Breast epithelium (tissue), 4 donors: ENCODE measurements at regions not wholly inside any gene's neighbourhood (a gene's known extent, or its start where the extent isn't known, plus 50 kb on each side); places are given as distances from the start of the nearest gene placed in this dataset.

ENCODE experiments used
- DNase-seq, 2 donors: peaks; one replicate each; pipeline ENCODE4 v3.0.0-alpha.2; 2019; ENCODE audit warnings: low spot score in 2 of 2
- H3K27ac ChIP-seq, 2 donors: fragments of 200-600 bp; sonication (generic) in 1 of 2; one replicate each; pipeline ENCODE4 v1.5.1; 2016 to 2019; ENCODE audit warnings: mild to moderate bottlenecking in 1 of 2
- H3K27me3 ChIP-seq, 2 donors: fragments of 200-600 bp; sonication (generic) in 1 of 2; one replicate each; pipeline versions ENCODE4 v1.5.1 to v1.6.0; 2017 to 2019; ENCODE audit warnings: control low read depth in 1 of 2, mild to moderate bottlenecking in 1 of 2
- H3K36me3 ChIP-seq: fragments of 200-600 bp; one replicate; pipeline ENCODE4 v1.5.1; 2019
- H3K4me1 ChIP-seq, 2 donors: fragments of 200-600 bp; sonication (generic); one replicate each; pipeline ENCODE4 v1.5.1; 2016 to 2019; ENCODE audit warnings: control low read depth in 1 of 2
- H3K4me3 ChIP-seq, 3 donors: fragments of 200-600 bp; sonication (generic); 1 replicate in 2 of 3; 2 replicates in 1 of 3; pipeline ENCODE4 v1.5.1; 2016 to 2019; ENCODE audit warnings: mild to moderate bottlenecking in 3 of 3, moderate library complexity in 2 of 3
- H3K9me3 ChIP-seq, 2 donors: fragments of 200-600 bp; sonication (generic) in 1 of 2; one replicate each; pipeline ENCODE4 v1.5.1; 2016 to 2019; ENCODE audit warnings: control low read depth in 1 of 2
- CTCF ChIP-seq, 3 donors: fragments of 450-650 bp; IDR thresholded peaks; one replicate each; pipeline ENCODE4 v1.5.1; 2016 to 2017; ENCODE audit warnings: antibody characterized with exemption in 3 of 3, mild to moderate bottlenecking in 3 of 3, moderate library complexity in 3 of 3
- POLR2A ChIP-seq: fragments of 450-650 bp; IDR thresholded peaks from one replicate; pipeline ENCODE4 v1.6.1; 2016; ENCODE audit warnings: antibody characterized with exemption, mild to moderate bottlenecking, moderate library complexity
- POLR2AphosphoS5 ChIP-seq, 3 donors: sonication (generic); formaldehyde crosslinking; IDR thresholded peaks; one replicate each; pipeline ENCODE4 v1.6.1; 2017; ENCODE audit warnings: antibody characterized with exemption in 3 of 3
- intact Hi-C: fragments of 100-400 bp; cut with DNase I; formaldehyde crosslinking; loops from one replicate; pipeline ENCODE4 v1.15.1; 2023; ENCODE audit warnings: low total_unique reads

DNA sequence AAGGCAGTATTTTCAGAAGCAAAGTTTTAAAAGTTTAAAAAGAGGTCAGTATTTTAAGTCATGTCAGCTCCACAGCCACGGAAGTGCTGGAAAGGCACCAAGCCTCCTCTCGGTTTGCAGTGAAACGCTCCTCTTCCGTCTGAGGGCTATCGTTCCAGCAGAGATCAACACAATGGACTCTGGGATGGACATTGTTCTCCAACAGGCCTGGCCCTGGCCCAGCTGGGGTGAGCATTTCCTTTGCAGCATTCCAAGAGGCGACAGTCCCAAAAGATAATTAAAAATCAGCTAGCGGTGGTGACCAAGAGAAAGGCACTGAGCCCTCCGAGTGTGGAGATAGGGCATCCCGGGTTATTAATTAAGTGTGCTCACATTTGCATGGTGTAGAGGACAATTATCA lies 95.9 kb upstream of the LCLAT1 start:
- no peaks in the 10 kb centered on the region for H3K36me3 ChIP-seq
- no peaks in the 10 kb centered on the region for H3K4me1 ChIP-seq
- H3K4me3 ChIP-seq, result no peak overlapping the region
- intact Hi-C loops, result no loop called here
- no peak overlapping the region for H3K27ac ChIP-seq
- no peak for TF ChIP-seq POLR2AphosphoS5 (IDR thresholded peaks at IDR 0.05)
- TF ChIP-seq POLR2A, result no peak
- TF ChIP-seq CTCF (IDR thresholded peaks at IDR 0.05), result no peak
- no peaks in the 10 kb centered on the region for H3K27me3 ChIP-seq
- H3K9me3 ChIP-seq, result no peaks in the 10 kb centered on the region
- DNase-seq, result no peak

- Histone ChIP-seq H3K9me3 (no peaks in the 10 kb centered on the region), H3K36me3 (no peaks in the 10 kb centered on the region), H3K4me3 (no peak overlapping the region), H3K27ac (no peak overlapping the region), H3K27me3 (no peaks in the 10 kb centered on the region), H3K4me1 (no peaks in the 10 kb centered on the region)
- TF ChIP-seq CTCF (IDR thresholded peaks at IDR 0.05) (no peak), POLR2A (no peak), POLR2AphosphoS5 (IDR thresholded peaks at IDR 0.05) (no peak)
- no peak for DNase-seq
- intact Hi-C loops, result no loop called here
Measured at GRCh38 chr2:30351949-30352348, 95.1 kb upstream of the LCLAT1 start.

DNA sequence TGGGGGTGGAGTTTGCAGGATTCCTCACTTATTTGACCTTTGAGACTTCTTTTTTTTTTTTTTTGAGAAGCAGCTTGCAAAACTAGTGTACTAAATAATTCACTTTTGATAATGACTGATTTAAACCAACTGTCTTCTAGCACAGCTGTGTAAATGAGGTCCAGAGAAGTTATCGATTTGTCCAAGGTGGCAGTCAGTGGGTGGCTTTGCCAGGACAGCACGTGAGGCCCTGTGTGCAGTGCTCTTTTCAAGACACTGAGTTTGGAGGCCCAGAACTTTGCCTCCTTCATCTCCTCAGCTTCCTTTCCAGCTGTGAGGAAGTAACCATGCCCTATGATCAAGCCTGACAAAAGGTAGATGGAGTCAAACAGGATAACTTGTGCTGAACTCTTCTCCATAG lies 92.9 kb upstream of the LCLAT1 start:
- Histone ChIP-seq H3K27ac (no peak overlapping the region), H3K27me3 (no peaks in the 10 kb centered on the region), H3K4me1 (no peaks in the 10 kb centered on the region), H3K36me3 (no peaks in the 10 kb centered on the region), H3K9me3 (no peaks in the 10 kb centered on the region), H3K4me3 (no peak overlapping the region)
- no peak for DNase-seq
- TF ChIP-seq POLR2A, result no peak
- no peak for TF ChIP-seq CTCF (IDR thresholded peaks at IDR 0.05)
- TF ChIP-seq POLR2AphosphoS5 (IDR thresholded peaks at IDR 0.05), result no peak
- intact Hi-C loops, result no loop called here

DNA sequence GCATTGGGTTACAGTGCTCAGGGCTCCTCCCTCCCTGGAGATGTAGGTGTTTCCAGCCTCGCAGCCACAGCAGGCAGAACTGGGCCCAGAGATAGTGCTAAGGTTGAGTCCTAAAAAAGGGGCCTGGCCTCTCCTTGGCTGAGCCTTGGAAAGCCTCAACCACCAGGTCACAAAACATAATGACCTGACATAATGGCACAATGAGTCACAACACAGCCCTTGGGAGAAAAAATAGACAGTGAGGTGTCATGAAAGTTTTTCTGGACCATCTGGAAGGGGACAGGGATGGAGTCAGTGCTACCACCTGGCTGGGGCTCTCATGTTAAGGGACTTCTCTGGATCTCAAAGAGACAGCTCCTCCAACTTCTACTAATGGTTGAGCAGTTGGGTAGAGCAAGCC lies 92.4 kb upstream of the LCLAT1 start:
- no peak overlapping the region for H3K27ac ChIP-seq
- no peaks in the 10 kb centered on the region for H3K9me3 ChIP-seq
- H3K4me3 ChIP-seq, result no peak overlapping the region
- intact Hi-C loops, result no loop called here
- H3K36me3 ChIP-seq, result no peaks in the 10 kb centered on the region
- no peaks in the 10 kb centered on the region for H3K27me3 ChIP-seq
- TF ChIP-seq POLR2A, result no peak
- TF ChIP-seq POLR2AphosphoS5 (IDR thresholded peaks at IDR 0.05), result no peak
- no peak for DNase-seq
- peaks cover 0 to 1% of the 10 kb centered on the region in 2 donors for H3K4me1 ChIP-seq

GRCh38 chr2:30355306-30355705 lies 91.7 kb upstream of the LCLAT1 start:
- no peak for DNase-seq
- no peaks in the 10 kb centered on the region for H3K36me3 ChIP-seq
- no peaks in the 10 kb centered on the region for H3K9me3 ChIP-seq
- H3K27me3 ChIP-seq, result no peaks in the 10 kb centered on the region
- peaks cover 0 to 5% of the 10 kb centered on the region in 2 donors for H3K4me1 ChIP-seq
- no peak overlapping the region for H3K4me3 ChIP-seq
- TF ChIP-seq POLR2AphosphoS5 (IDR thresholded peaks at IDR 0.05) (no peak), CTCF (IDR thresholded peaks at IDR 0.05) (no peak), POLR2A (no peak)
- no peak overlapping the region for H3K27ac ChIP-seq
- intact Hi-C loops, result no loop called here

GRCh38 chr2:30356071-30356470 lies 91.0 kb upstream of the LCLAT1 start:
- Histone ChIP-seq H3K36me3 (no peaks in the 10 kb centered on the region), H3K27me3 (no peaks in the 10 kb centered on the region), H3K9me3 (no peaks in the 10 kb centered on the region), H3K27ac (no peak overlapping the region), H3K4me1 (peaks cover 0 to 5% of the 10 kb centered on the region in 2 donors), H3K4me3 (no peak overlapping the region)
- DNase-seq, result peak in 1 of 2 donors; percentile 19
- intact Hi-C loops, result no loop called here
- TF ChIP-seq POLR2A (no peak), POLR2AphosphoS5 (IDR thresholded peaks at IDR 0.05) (no peak), CTCF (IDR thresholded peaks at IDR 0.05) (no peak)
